ENCODE measurements at regions not wholly inside any gene's neighbourhood (a gene's known extent, or its start where the extent isn't known, plus 50 kb on each side); places are given as distances from the start of the nearest gene placed in this dataset.

DNA sequence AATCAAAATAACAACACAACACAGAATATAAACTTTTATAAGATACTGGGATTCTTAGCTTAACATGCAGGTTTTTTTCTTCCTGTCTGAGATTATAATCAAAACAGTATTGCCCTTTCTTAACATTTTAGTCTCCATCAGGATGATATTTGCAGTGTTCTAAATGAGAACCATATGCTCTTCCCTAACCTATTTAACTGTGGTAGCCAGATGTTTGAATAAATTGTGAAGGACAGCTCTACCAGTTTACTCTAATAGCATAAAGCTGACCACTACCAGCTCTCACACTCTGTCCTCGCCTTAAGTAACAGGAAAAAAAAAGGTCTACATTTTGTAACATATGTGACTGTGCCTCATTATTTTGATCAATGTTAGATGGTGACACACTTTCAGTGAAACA lies 618.7 kb upstream of the SGCG start:
- ATAC-seq: no peak

DNA sequence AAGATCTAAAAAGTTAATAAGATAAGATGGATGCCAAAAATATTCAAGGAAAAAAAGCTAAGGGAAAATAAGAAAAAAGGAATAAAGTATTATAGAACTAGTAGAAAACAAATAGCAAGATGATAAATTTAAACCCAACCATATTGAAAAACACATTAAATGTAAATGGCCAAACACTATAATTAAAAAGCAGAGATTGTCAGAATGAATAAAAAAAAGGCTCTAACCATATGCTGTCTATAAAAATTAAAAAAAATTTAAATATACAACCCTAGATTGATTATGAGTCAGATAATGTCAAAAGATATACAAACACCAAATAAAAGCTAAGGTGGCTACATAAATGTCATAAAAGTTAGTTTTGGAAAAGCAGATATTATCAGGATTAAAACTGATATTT lies 617.5 kb upstream of the SGCG start:
- no peak for ATAC-seq

- no peak for ATAC-seq
Measured at GRCh38 chr13:22569811-22570210, 611.0 kb upstream of the SGCG start.

DNA sequence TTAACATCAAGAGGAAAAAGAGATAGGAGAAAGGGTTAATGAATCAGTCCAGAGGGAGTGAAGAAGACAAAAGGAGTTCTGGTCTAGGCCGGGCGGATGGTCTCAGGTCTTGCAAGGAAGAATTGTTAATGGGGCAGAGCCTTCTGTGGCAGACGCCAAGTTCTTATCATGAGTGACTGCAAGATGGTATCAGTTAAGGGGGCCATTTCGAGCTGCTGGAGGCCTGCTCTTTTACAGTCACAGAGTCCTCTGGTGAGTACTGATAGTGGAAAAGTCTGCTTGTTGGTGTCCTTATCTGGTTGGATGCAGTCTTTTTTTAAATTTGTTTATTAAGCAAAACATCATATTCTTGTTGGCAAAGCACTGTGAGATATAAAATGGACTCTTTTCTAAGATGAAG lies 590.9 kb upstream of the SGCG start:
- no peak for ATAC-seq

- no peak for ATAC-seq
Measured at GRCh38 chr13:22592515-22592914, 588.3 kb upstream of the SGCG start.

DNA sequence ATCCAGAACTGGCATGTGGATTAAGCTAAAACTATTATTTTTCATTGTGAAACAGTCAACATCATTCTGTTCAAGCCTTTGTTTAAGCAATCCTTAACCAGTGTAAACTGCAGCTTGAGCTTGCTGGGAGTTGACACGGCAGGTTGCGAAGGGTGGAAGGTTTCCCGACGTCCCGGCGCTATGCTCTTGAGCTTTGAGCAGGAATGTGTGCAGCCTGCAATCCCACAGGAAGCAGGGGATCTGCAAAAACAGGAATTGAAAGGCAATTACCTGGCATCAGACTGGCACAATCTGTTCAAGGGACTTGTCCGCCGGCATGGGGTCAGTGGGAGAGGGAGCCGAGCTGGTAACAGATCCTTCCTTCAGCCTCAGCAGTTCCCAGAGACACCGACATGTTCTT lies 586.7 kb upstream of the SGCG start:
- no peak for ATAC-seq

GRCh38 chr13:22596171-22596863 lies 584.5 kb upstream of the SGCG start:
- no peak for ATAC-seq

DNA sequence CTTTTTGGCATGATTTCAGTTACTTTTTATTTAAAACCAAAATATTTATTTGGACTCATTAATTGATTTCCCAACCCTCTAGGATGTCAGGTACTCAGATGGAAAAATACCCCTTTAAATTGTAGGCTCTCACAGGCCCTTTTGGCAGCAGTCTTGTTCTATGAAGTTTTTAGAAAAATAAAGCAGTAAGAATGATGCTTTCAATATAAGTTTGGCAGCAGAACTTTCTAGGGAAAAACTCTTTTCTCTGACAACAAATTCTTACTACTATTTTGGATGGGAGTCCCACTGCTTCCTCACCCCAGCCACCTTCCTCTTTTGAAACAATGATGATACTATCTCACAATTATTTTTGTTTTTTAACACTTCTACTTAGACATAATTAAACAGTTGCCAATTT lies 581.6 kb upstream of the SGCG start:
- ATAC-seq: no peak

- ATAC-seq: no peak
Measured at GRCh38 chr13:22618002-22618401, 562.8 kb upstream of the SGCG start.

DNA sequence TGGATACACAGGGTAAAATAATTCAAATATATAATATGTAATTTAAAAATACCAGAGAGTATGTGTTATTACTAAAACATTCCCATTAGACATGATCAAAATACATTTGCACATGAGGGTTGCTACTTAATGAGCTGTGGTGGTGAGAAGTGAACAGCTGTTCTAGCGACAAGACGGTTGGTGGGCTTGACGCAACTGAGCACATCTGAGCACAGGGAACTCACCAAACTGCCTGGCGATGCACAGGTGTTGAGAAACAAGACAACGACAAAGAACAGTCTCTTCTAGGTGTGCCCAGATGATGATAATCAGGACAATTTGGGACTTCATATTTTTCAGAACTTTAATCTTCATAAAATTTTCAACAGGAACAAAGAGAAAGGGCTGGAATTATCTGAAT lies 555.1 kb upstream of the SGCG start:
- ATAC-seq: no peak

- ATAC-seq: no peak
Measured at GRCh38 chr13:22629374-22629773, 551.4 kb upstream of the SGCG start.

DNA sequence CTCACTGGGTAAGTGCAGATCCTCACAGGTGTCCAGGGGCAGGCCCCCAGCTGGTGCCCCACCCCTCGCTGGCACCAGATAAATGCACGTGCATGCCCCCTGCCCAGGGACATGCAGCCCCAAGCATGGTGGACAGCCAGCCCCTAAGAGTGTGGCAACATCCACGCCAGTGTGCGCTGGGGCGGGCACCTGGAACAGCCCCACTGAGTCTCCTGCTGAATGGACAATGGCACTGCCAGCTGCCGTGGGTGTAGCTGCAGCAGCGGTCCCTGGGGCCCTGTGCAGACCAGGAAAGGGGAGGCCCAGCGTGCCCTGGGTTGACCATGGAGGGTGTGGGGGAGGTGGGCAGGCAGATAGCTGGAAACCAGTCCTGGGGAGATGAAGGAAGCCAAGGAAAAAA lies 538.7 kb upstream of the SGCG start:
- no peak for ATAC-seq

GRCh38 chr13:22644941-22645340 lies 535.8 kb upstream of the SGCG start:
- ATAC-seq: no peak

- ATAC-seq: no peak
Measured at GRCh38 chr13:22647156-22647850, 533.5 kb upstream of the SGCG start.

- ATAC-seq: no peak
Measured at GRCh38 chr13:22648320-22648801, 532.4 kb upstream of the SGCG start.

GRCh38 chr13:22652796-22653195 lies 528.0 kb upstream of the SGCG start:
- no peak for ATAC-seq

DNA sequence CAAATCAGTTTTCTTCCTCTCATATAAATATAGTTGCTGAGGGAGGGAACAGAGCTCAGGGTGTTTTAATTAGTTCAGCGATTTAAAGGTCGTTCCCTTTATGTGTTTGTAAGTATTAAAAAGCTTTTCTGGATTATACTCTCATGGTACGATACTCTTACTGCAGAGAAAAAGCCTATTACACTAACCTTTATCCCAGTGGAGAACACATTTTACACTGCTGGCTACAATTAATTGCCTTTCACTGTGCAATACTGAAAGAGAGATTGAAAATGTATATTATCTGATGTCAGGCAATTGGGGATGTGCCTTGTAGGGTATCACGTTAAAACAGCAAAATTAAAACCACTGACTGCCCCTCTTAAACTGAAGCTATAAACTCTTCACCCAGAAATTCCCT lies 526.9 kb upstream of the SGCG start:
- ATAC-seq: no peak

DNA sequence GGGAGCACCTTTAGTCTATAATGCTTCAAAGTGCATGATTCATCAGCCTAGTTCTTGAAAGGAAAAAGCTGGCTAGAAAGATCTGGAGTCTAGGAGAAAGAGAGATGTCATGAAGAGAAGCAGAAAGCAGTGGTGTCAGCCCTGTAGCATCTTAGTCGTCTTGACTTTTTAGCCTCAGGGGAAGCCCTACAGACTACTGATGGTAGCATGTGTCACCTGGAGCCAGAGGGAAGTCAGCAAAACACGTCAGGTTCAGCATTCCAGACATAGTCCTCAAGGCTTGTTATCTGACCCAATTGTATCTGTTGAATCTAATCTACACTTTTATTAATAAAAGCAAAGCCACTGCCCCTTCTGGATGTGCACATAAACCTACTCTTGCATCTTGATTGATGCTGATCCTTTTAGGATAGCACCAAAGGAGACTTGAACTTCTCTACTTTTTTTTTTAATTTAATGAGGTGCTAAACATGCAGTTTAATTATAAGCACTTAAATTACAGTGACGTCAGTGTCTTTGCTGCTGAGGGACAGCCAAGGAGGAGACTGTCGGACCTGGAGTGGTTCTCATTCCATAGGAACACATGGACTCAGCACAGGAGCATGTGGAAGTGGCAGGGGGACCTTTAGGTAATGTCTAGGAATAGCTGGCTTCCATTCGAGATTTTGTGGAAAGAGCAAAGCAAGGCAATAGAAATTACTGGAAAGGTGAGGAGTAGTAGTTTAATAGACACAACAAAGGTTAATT lies 525.5 kb upstream of the SGCG start:
- ATAC-seq: no peak

- ATAC-seq: no peak
Measured at GRCh38 chr13:22662771-22663170, 518.0 kb upstream of the SGCG start.

DNA sequence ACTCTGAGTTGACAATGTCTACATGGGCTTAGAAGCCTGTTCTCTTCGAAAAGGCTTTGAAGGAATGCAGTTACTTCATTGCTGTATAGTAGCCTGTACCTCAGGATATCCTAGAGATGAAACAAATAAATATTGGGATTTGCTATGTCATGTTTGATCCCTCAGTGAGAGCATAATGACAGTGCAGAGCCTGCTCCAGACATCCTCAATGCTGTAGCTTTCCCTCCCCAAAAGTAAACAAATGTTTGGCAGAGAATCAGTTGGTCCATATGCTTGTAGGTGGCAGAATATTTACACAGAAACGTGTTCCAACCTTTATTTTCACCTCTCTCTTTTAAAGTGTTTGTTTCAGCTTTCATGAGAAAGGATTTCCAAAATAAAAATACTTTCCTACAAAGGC lies 515.3 kb upstream of the SGCG start:
- no peak for ATAC-seq

GRCh38 chr13:22690756-22691155 lies 490.0 kb upstream of the SGCG start:
- ATAC-seq: no peak

DNA sequence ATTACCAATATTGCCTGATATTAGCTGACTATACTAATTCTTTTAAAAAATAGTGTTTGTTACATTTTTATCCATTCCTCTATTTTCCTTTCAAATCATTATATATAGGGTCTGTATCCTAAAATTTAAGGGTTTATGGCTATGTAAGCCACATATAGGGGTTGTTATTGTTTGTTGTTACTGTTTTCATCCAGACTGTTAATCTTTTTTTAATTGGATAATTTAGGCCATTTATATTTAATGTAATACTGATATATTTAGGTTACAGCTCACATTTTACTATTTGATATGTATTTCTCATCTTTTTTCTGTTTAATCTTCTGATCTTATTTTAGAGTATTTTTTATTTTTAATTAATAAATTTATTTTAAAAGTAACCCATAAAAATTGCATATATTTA lies 487.1 kb upstream of the SGCG start:
- no peak for ATAC-seq

DNA sequence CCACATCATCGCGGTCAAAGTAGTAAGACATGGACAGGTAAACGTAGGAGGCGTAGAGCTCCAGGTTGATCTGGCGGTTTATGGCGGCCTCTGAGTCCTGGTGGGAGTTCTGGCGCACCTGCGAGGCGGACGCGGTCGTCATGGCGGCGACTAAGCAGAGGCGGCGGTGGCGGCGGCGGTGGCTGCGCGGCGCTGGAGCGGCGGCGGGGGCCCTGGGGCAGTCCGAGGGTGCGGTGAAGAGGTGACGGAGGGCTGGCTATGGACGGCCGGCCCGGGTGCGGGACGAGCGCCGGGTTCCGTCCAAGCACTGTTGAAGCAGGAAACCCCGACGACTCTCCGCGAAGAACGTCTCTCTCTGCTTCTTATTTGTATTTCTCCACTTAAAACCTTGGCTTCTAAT lies 484.3 kb upstream of the SGCG start:
- ATAC-seq: no peak

GRCh38 chr13:22698467-22698866 lies 482.3 kb upstream of the SGCG start:
- no peak for ATAC-seq

Data from activated CD4-positive, CD25-positive, alpha-beta regulatory T cell treated with anti-CD3 and anti-CD28 coated beads, Interleukin-2, amount 50 U/mL, for 24 hours (primary cell).